Thyroid gland (tissue), 4 donors: ENCODE measurements at regions not wholly inside any gene's neighbourhood (a gene's known extent, or its start where the extent isn't known, plus 50 kb on each side); places are given as distances from the start of the nearest gene placed in this dataset.

Experiments used
- POLR2A ChIP-seq, 2 donors: fragments of 450-650 bp; IDR thresholded peaks; one replicate each; pipeline ENCODE4 v1.6.1; 2017; ENCODE audit warnings: antibody characterized with exemption in 2 of 2, mild to moderate bottlenecking in 2 of 2, moderate library complexity in 1 of 2
- TF ChIP-seq, protein P1 (sequence below), 6 experiments: fragments of 200-600 bp in 3 of 6; fragments of 450-650 bp in 3 of 6; sonication (generic) in 3 of 6; IDR thresholded peaks; one replicate each; pipeline ENCODE4 v1.5.1; 2016 to 2019; ENCODE audit warnings: antibody characterized with exemption in 6 of 6, mild to moderate bottlenecking in 2 of 6, inconsistent platforms in 1 of 6, moderate library complexity in 1 of 6

GRCh38 chr2:142415461-142415860 lies 284.6 kb upstream of the LRP1B start:
- TF ChIP-seq, protein P1, sequence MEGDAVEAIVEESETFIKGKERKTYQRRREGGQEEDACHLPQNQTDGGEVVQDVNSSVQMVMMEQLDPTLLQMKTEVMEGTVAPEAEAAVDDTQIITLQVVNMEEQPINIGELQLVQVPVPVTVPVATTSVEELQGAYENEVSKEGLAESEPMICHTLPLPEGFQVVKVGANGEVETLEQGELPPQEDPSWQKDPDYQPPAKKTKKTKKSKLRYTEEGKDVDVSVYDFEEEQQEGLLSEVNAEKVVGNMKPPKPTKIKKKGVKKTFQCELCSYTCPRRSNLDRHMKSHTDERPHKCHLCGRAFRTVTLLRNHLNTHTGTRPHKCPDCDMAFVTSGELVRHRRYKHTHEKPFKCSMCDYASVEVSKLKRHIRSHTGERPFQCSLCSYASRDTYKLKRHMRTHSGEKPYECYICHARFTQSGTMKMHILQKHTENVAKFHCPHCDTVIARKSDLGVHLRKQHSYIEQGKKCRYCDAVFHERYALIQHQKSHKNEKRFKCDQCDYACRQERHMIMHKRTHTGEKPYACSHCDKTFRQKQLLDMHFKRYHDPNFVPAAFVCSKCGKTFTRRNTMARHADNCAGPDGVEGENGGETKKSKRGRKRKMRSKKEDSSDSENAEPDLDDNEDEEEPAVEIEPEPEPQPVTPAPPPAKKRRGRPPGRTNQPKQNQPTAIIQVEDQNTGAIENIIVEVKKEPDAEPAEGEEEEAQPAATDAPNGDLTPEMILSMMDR (IDR thresholded peaks at IDR 0.05) = no peak
- no peak for TF ChIP-seq POLR2A (IDR thresholded peaks at IDR 0.05)
